Neuronal stem cell (in vitro differentiated cells): ENCODE measurements at regions not wholly inside any gene's neighbourhood (a gene's known extent, or its start where the extent isn't known, plus 50 kb on each side); places are given as distances from the start of the nearest gene placed in this dataset.
A peak's percentile ranks its signal among the peaks of the same experiment; 100 is the strongest.
"Not testable (repeated sequence)": the region's sequence is repeated elsewhere in the genome, so short reads cannot be mapped to it uniquely, and the experiment has no call there.

Experiments used
- DNase-seq: peaks from one replicate; pipeline ENCODE4 v3.0.0-alpha.2; 2013; ENCODE audit warnings: low spot score
- H2AFZ ChIP-seq: one replicate; pipeline ENCODE4 v1.6.1; 2013; ENCODE audit warnings: mild to moderate bottlenecking, low read length, inconsistent platforms
- H2AK5ac ChIP-seq: 2 replicates; pipeline ENCODE4 v1.6.1; 2013; ENCODE audit warnings: low read depth, mild to moderate bottlenecking, inconsistent platforms, low read length, moderate library complexity, mixed read lengths
- H2BK120ac ChIP-seq: 2 replicates; pipeline ENCODE4 v1.6.1; 2013; ENCODE audit warnings: low read depth, mild to moderate bottlenecking, inconsistent platforms, low read length, moderate library complexity, mixed read lengths
- H2BK12ac ChIP-seq: one replicate; pipeline ENCODE4 v1.6.1; 2013; ENCODE audit warnings: low read length, inconsistent platforms
- H2BK15ac ChIP-seq: 2 replicates; pipeline ENCODE4 v1.6.1; 2013; ENCODE audit warnings: mild to moderate bottlenecking, low read length, inconsistent platforms, mixed read lengths
- H2BK5ac ChIP-seq: one replicate; pipeline ENCODE4 v1.6.1; 2013; ENCODE audit warnings: inconsistent platforms, mild to moderate bottlenecking, low read length, moderate library complexity
- H3K14ac ChIP-seq: one replicate; pipeline ENCODE4 v1.6.1; 2013; ENCODE audit warnings: low read length, inconsistent platforms
- H3K18ac ChIP-seq: 2 replicates; pipeline ENCODE4 v1.6.1; 2013; ENCODE audit warnings: low read length, inconsistent platforms
- H3K23ac ChIP-seq: 2 replicates; pipeline ENCODE4 v1.6.1; 2013; ENCODE audit warnings: low read depth, mild to moderate bottlenecking, mixed read lengths, low read length, inconsistent platforms; ENCODE audit not compliant: poor library complexity
- H3K27ac ChIP-seq: replicated peaks from 3 replicates; pipeline ENCODE4 v1.5.1; 2013; ENCODE audit warnings: low read length, inconsistent platforms
- H3K27me3 ChIP-seq, 3 experiments: 2 replicates each; pipeline ENCODE4 v1.6.1; 2013; ENCODE audit warnings: low read length in 3 of 3, mild to moderate bottlenecking in 2 of 3, inconsistent platforms in 1 of 3, low read depth in 1 of 3, mixed read lengths in 1 of 3, moderate library complexity in 1 of 3; ENCODE audit not compliant: control insufficient read depth in 3 of 3, insufficient read depth in 3 of 3
- H3K36me3 ChIP-seq, 2 donors: replicated peaks in 1 of 2; 2 replicates each; pipeline ENCODE4 v1.6.1; 2013; ENCODE audit warnings: low read length in 2 of 2; ENCODE audit not compliant: control insufficient read depth in 2 of 2, insufficient read depth in 2 of 2
- H3K4ac ChIP-seq: 2 replicates; pipeline ENCODE4 v1.6.1; 2013; ENCODE audit warnings: inconsistent platforms, mild to moderate bottlenecking, low read length, moderate library complexity
- H3K4me1 ChIP-seq, 2 donors: 1 replicate in 1 of 2; 2 replicates in 1 of 2; pipeline ENCODE4 v1.6.1; 2013; ENCODE audit warnings: low read length in 2 of 2, low read depth in 1 of 2; ENCODE audit not compliant: control insufficient read depth in 2 of 2, insufficient read depth in 1 of 2
- H3K4me2 ChIP-seq: one replicate; pipeline ENCODE4 v1.6.1; 2013; ENCODE audit warnings: mild to moderate bottlenecking, low read length, inconsistent platforms; ENCODE audit not compliant: insufficient read depth, poor library complexity, severe bottlenecking
- H3K4me3 ChIP-seq, 2 donors: 2 replicates each; pipeline ENCODE4 v1.5.1; 2013; ENCODE audit warnings: low read length in 2 of 2, mild to moderate bottlenecking in 2 of 2, inconsistent platforms in 1 of 2, moderate library complexity in 1 of 2
- H3K79me1 ChIP-seq: one replicate; pipeline ENCODE4 v1.6.1; 2013; ENCODE audit warnings: low read depth, mild to moderate bottlenecking, inconsistent platforms, low read length, moderate library complexity
- H3K9ac ChIP-seq: one replicate; pipeline ENCODE4 v1.6.1; 2013; ENCODE audit warnings: mild to moderate bottlenecking, low read depth, low read length, inconsistent platforms; ENCODE audit not compliant: poor library complexity
- H3K9me3 ChIP-seq, 2 donors: replicated peaks in 1 of 2; 2 replicates each; pipeline versions ENCODE3 to v1.6.1; 2013; ENCODE audit warnings: low read length in 2 of 2, mild to moderate bottlenecking in 2 of 2, inconsistent platforms in 1 of 2, low read depth in 1 of 2, mixed read lengths in 1 of 2, moderate library complexity in 1 of 2; ENCODE audit not compliant: control insufficient read depth in 2 of 2, insufficient read depth in 1 of 2
- H4K8ac ChIP-seq: one replicate; pipeline ENCODE4 v1.6.1; 2013; ENCODE audit warnings: low read depth, mild to moderate bottlenecking, inconsistent platforms, low read length, moderate library complexity
- H4K91ac ChIP-seq: one replicate; pipeline ENCODE4 v1.6.1; 2013; ENCODE audit warnings: low read length, low read depth, mild to moderate bottlenecking, inconsistent platforms; ENCODE audit not compliant: poor library complexity
- WGBS, 2 donors: extraction: QIAGEN DNeasy Blood & Tissue Kit; methylation state at CpG; one replicate each; pipeline ENCODE4 v1.1.7; 2013; ENCODE audit warnings: missing lambda C conversion rate in 2 of 2, mixed read lengths in 1 of 2; ENCODE audit not compliant: insufficient read length in 2 of 2, insufficient replicate concordance in 1 of 2; ENCODE audit errors: extremely low coverage in 2 of 2; 5-methylcytosine and 5-hydroxymethylcytosine counted together

DNA sequence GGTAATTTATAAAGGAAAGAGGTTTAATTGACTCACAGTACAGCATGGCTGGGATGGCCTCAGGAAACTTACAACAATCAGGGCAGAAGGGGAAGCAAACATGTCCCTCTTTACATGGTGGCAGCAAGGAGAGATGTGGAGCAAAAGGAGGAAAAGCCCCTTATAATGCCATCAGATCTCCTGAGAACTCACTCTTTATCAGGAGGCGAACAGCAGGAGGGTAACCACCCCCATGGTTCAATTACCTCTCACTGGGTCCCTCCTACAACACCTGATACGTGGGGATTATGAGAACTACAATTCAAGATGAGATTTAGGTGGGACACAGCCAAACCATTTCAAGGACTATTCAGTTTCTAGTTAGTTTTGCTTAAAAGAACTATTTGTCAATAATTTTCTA is 453.3 kb downstream of the C12orf50 start:
- no peak overlapping the region for H3K9ac ChIP-seq
- H3K23ac ChIP-seq: no peak overlapping the region
- H3K4me3 ChIP-seq: no peak overlapping the region
- no peak overlapping the region for H4K91ac ChIP-seq
- peaks cover 0 to 3% of the 10 kb centered on the region in 2 donors for H3K4me1 ChIP-seq
- H3K4ac ChIP-seq: no peak overlapping the region
- no peaks in the 10 kb centered on the region for H3K79me1 ChIP-seq
- WGBS, 2 donors: no CpG with 5 or more reads among the region's 2 CpGs
- no peaks in the 10 kb centered on the region for H3K27me3 ChIP-seq
- H3K14ac ChIP-seq: no peak overlapping the region
- no peak overlapping the region for H3K18ac ChIP-seq
- no peak overlapping the region for H2BK12ac ChIP-seq
- H3K36me3 ChIP-seq: no peaks in the 10 kb centered on the region
- no peak for DNase-seq
- H3K27ac ChIP-seq: no peak overlapping the region
- no peak overlapping the region for H2BK5ac ChIP-seq
- H2BK15ac ChIP-seq: no peak overlapping the region
- H2AK5ac ChIP-seq: no peak overlapping the region
- no peak overlapping the region for H2BK120ac ChIP-seq
- H4K8ac ChIP-seq: no peak overlapping the region
- no peak overlapping the region for H3K4me2 ChIP-seq
- no peak overlapping the region for H2AFZ ChIP-seq
- no peaks in the 10 kb centered on the region for H3K9me3 ChIP-seq

GRCh38 chr12:87566918-87567317 is 462.3 kb downstream of the C12orf50 start:
- H3K27ac ChIP-seq, H3K79me1 ChIP-seq, H3K4me3 ChIP-seq, H2AFZ ChIP-seq, H3K9ac ChIP-seq, H4K91ac ChIP-seq, H4K8ac ChIP-seq, H2BK12ac ChIP-seq, H2BK5ac ChIP-seq, H2BK120ac ChIP-seq, H3K14ac ChIP-seq, H2BK15ac ChIP-seq, DNase-seq, H3K36me3 ChIP-seq, H3K4me2 ChIP-seq, H2AK5ac ChIP-seq, H3K18ac ChIP-seq, H3K4ac ChIP-seq, H3K23ac ChIP-seq, H3K27me3 ChIP-seq, H3K4me1 ChIP-seq, H3K9me3 ChIP-seq: not testable (repeated sequence)
- WGBS, 2 donors: no CpG with 5 or more reads among the region's 4 CpGs

DNA sequence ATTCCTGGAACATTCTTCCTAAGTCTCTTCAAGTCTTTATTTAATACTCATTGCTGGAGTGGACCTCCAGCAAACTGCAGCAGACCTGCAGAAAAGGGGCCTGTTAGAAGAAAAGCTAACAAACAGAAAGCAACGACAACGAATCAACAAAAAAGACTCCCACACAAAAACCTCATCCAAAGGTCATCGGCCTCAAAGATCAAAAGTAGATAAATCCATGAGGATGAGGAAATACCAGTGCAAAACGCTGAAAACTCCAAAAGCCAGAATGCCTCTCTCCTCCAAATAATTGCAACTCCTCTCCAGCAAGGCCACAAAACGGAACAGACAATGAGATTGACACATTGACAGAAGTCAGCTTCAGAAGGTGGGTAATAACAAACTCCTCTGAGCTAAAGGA is 472.2 kb downstream of the C12orf50 start:
- WGBS, 2 donors: no CpG with 5 or more reads among the region's 5 CpGs
- H2BK15ac ChIP-seq: no peak overlapping the region
- H2BK120ac ChIP-seq: no peak overlapping the region
- H4K8ac ChIP-seq: no peak overlapping the region
- H3K4me2 ChIP-seq: no peak overlapping the region
- no peak overlapping the region for H3K23ac ChIP-seq
- H2AFZ ChIP-seq: no peak overlapping the region
- H3K14ac ChIP-seq: no peak overlapping the region
- H3K27me3 ChIP-seq: no peaks in the 10 kb centered on the region
- no peak overlapping the region for H3K9ac ChIP-seq
- no peak overlapping the region for H3K4me3 ChIP-seq
- no peak overlapping the region for H2BK5ac ChIP-seq
- H3K36me3 ChIP-seq: no peaks in the 10 kb centered on the region
- H2BK12ac ChIP-seq: no peak overlapping the region
- H3K9me3 ChIP-seq: no peaks in the 10 kb centered on the region
- no peak for DNase-seq
- H2AK5ac ChIP-seq: no peak overlapping the region
- no peaks in the 10 kb centered on the region for H3K4me1 ChIP-seq
- no peak overlapping the region for H4K91ac ChIP-seq
- H3K18ac ChIP-seq: no peak overlapping the region
- no peak overlapping the region for H3K27ac ChIP-seq
- H3K79me1 ChIP-seq: no peaks in the 10 kb centered on the region
- H3K4ac ChIP-seq: no peak overlapping the region

- H2AFZ ChIP-seq, H3K27me3 ChIP-seq, H2BK15ac ChIP-seq, H2AK5ac ChIP-seq, H3K23ac ChIP-seq, H3K27ac ChIP-seq, H3K4me2 ChIP-seq, H4K91ac ChIP-seq, H2BK12ac ChIP-seq, H3K4ac ChIP-seq, H3K9ac ChIP-seq, H2BK5ac ChIP-seq, H2BK120ac ChIP-seq, DNase-seq, H3K4me1 ChIP-seq, H3K4me3 ChIP-seq, H3K9me3 ChIP-seq, H3K79me1 ChIP-seq, H3K14ac ChIP-seq, H3K18ac ChIP-seq, H3K36me3 ChIP-seq: not testable (repeated sequence)
- H4K8ac ChIP-seq: peak overlapping the region; percentile 17
- WGBS, 2 donors: no CpG with 5 or more reads among the region's 5 CpGs
Observed at GRCh38 chr12:87531213-87531612, 498.0 kb downstream of the C12orf50 start.
